ENCODE measurements at regions not wholly inside any gene's neighbourhood (a gene's known extent, or its start where the extent isn't known, plus 50 kb on each side); places are given as distances from the start of the nearest gene placed in this dataset.

- no peak for DNase-seq (ENCODE audit: low read depth)
Observed at GRCh38 chr18:67654101-67654500, 137.6 kb upstream of the DSEL start.

- no peak for DNase-seq (ENCODE audit: low read depth)
Observed at GRCh38 chr18:67652288-67652687, 135.8 kb upstream of the DSEL start.

GRCh38 chr18:67651438-67651837, 134.9 kb upstream of the DSEL start:
- peak; percentile 44 for DNase-seq (ENCODE audit: low read depth)

DNA sequence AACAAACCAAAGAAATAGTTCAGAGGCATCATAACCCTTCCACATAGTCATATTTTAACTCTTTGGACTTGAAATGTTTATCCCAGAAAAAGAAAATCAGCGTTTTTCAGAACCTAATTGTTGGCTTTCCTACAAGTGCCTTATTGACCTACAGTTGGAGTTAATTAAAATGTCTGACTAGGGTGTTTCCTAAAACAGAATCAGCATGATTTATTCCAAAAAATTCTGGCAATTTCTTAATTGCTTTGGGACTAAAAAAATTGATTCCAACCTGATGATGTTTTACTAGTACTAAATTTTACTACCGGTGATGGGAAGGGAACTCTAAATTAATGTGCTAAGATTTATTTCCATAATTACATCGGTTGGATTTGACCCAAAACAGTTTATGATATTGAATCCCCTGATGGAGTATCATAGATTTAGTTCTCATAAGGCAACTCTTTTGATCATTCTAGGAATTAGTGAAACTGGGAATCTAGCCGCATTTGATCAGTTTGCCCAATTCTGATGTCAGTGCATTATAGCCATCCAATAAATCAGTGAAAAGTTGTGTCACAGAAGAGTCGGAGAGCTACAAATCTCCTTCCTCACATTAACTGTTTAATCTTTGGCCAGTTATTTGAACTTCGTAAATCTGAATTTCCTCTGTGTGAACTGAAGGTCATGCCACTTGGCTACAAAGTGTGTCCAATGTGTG, 134.3 kb upstream of the DSEL start:
- DNase-seq (ENCODE audit: low read depth) = no peak

DNA sequence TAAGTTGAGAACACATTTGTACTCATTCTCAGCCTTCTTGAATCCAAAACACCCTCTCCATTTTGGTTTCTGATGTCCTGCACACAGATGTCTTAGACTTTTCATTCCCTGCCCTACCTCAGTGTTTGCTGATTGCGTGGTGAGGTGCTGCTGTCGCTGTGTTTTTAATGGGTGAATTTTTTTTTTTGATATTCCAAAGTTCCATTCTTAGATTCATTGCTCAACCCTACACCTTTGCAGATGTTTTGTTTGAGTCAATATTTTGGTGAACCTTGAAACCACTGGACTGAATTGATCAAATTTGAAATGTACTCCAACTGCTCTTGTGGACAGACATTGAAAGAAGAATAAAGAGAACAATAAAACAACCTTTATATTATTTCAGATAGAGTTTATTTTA, 130.4 kb upstream of the DSEL start:
- no peak for DNase-seq (ENCODE audit: low read depth)

- no peak for DNase-seq (ENCODE audit: low read depth)
Observed at GRCh38 chr18:67644226-67644625, 127.7 kb upstream of the DSEL start.

- no peak for DNase-seq (ENCODE audit: low read depth)
Observed at GRCh38 chr18:67639872-67640271, 123.4 kb upstream of the DSEL start.

GRCh38 chr18:67636597-67637385, 120.3 kb upstream of the DSEL start:
- DNase-seq (ENCODE audit: low read depth) = no peak

- no peak for DNase-seq (ENCODE audit: low read depth)
Observed at GRCh38 chr18:67634631-67635338, 118.3 kb upstream of the DSEL start.

- DNase-seq (ENCODE audit: low read depth) = no peak
Observed at GRCh38 chr18:67633939-67634338, 117.4 kb upstream of the DSEL start.

- DNase-seq (ENCODE audit: low read depth) = no peak
Observed at GRCh38 chr18:67621906-67622305, 105.4 kb upstream of the DSEL start.

DNA sequence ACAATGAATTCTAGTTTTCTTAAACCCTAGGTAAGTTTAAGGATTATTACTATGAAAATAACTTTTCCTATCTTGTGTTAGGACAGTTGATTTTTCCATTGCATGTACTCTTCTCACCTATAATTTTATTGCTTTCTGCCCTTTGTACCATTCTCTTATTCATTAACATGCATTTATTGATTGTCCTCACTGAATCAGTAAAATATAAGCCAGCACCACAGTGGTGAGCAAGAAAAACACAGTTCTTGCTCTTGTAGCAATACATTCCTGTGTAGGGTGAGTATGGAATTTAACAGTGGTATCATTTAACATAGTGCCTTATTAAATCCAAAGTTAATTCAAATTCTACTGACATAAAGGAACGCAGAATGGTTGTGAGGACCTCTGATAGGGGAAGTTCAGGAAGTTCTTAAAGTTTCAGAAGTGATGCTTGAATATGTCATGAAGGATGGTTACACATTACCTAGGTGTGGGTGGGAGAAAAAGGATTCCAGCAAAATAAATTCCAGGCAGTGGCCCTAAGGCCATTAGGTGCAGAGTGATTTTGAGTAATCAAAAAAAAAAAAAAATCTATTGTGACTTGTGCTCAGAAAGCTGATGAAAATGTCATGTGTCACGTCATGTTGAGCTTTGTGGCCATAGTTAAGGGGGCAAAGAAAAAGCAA, 104.7 kb upstream of the DSEL start:
- no peak for DNase-seq (ENCODE audit: low read depth)

GRCh38 chr18:67618061-67618460, 101.5 kb upstream of the DSEL start:
- DNase-seq (ENCODE audit: low read depth) = no peak

DNA sequence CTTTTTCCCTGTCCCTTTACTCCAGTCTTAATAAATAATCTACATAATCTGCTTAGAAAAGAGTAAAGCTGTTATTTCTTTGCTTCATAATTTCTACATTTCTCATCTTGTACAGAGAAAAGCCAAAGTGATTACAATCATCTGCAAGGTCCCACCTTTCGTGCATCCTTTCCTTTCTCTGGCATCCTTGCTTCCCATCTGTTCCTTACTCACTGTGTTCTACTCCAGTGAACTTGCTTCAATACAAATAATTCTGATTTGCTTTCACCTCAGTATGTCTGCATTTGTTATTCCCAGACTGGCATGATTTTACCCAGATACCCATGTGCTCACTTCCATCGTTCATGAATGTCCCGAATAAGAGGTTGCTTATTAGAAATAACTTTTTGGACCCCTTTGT, 99.4 kb upstream of the DSEL start:
- DNase-seq (ENCODE audit: low read depth) = no peak

DNA sequence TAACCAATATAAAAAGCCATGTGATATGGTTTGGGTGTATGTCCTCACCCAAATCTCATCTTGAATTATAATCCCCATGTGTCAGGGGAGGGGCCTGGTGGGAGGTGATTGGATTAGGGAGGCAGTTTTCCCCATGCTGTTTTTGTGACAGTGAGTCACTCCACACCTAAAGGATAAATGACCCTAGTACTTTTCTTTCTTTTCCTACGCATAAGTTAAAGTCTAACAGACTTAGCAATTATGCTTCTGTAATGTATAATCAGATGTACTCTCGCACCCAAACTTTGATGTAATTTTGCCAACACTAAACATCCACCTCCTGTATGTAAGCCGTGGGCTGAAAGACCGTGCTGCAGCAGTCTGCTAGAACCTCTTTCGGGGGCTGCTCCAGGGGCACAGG, 97.2 kb upstream of the DSEL start:
- DNase-seq (ENCODE audit: low read depth) = no peak

DNA sequence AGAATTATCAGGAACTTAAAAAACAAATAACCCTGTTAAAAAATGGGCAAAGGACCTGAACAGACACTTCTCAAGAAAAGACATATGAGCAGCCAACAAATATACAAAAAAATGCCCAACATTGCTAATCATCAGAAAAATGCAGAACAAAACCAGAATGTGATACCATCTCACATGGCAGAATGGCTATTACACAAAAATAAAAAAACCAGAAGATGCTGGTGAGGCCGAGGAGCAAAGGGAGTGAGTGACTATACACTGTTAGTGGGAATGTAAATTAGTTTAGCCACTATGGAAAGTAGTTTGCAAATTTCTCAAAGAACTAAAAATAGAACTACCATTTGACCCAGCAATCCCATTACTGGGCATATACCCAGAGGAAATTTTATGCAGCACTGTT, 95.8 kb upstream of the DSEL start:
- no peak for DNase-seq (ENCODE audit: low read depth)

DNA sequence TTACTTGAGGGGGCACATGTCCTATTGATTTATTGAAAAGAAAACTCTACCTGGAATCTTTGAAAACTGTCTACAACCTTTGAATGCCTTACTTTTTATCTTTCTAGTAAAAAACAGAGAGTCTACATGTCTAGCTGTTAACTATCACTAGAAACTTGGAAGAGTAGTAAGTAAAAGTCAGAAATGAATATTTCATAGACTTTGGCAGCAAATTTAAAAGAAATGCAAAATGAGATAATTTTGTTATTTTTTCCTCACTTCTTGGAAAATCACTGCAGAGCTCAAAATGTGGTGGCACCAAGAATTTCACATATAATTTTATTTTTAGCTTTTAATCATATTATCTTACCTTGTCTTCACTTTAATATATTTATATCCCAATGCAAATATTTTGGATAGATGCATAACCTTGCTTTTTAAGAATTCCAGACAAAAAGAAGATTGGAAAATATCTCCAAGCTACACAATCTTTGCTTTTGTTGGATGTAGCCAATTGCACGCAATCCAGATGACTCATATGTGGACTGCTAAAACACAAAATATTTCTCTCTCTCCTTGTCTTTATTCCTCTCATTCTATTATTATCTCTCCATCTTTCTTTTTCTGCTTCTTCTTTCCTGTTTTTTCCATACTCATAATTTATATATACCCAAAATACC, 92.2 kb upstream of the DSEL start:
- peak; percentile 56 for DNase-seq (ENCODE audit: low read depth)

DNA sequence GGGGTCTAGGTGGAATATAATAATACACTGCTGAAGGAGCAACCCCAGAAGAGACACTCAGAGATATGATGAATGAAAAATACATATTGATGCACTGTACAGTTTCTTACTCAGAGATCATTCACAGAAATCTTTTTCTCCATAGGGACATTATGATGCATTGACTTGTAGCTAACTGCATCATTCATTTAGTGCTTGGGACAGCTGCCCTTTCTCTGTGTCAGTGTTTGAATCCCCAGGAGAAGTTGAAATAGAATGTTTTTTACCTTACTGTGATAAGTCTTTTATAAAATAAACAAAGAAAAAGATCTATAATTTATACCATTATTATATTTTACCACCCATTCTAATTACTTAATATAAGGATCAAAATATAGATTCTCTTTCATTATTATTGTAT, 91.7 kb upstream of the DSEL start:
- DNase-seq (ENCODE audit: low read depth) = no peak

DNA sequence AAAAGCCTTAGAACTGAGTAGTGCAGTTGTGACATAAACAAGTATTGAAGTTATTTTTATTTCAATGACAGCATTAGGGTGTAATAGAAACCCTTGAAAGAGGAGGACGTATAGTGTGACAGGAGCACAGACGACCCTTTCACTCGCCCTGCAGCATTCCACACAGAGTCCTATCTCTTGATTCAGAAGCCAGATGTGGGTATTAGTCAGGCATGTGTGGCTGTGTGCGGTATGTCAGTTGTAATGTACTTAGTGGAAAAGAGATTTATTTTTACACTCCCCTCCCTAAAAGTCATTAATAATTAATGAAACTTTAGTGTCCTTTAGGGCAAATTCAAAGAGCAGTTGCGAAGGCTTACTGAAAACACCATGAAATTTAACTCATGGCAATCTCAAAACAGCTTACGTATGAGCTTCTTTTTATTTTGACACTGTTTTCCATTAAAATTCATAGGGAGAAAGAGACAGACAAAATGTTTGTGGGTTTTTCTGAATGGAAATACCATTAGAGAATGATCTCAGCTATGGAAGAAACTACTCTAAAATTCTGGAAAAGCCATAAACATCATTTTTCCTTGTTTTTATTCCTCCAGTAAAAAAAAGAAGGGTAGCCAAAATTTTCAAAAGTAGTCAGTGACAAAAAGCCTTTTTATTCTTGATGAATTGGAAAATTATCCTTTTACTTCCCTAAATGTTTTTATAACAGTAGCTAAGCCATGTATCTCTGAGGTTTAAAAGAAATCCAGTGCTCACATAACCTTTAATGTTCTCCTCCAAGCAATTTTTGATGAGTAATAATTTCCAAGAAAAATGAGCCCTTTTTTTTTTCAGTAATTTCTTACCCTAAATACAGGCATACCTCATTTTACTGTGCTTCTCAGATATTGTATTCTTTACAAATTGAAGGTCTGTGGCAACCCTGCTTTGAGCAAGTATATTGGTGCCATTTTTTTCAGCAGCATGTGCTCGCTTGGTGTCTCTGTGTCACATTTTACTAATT, 84.0 kb upstream of the DSEL start:
- DNase-seq (ENCODE audit: low read depth) = peak; percentile 17

DNA sequence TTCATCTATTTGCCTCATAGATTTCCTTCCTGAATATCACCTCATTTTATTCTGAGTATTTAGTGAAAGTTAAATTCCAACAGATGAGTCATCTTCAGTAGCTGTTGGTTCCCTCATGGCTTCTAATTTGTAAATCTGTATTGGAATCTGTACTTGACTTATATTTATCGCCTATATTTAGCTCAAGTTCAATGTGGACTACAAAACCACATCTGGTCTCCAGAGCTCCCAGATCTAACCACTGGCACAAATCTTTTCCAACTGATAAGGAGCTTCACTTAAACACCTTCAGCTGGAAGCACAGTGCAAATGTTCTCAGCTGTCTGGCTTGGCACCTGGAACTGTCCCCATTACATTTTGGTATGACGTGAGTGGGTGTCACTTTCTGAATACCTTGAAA, 82.8 kb upstream of the DSEL start:
- no peak for DNase-seq (ENCODE audit: low read depth)

Measured in forelimb muscle (tissue), 1 donor.